Upper lobe of left lung (tissue), 6 donors: ENCODE measurements at regions not wholly inside any gene's neighbourhood (a gene's known extent, or its start where the extent isn't known, plus 50 kb on each side); places are given as distances from the start of the nearest gene placed in this dataset.

ENCODE experiments used
- ATAC-seq, 2 donors: fragments of 200-7000 bp; cut with Tn5 transposase; one replicate each; pipeline ENCODE4 v1.9.1; 2022; ENCODE audit warnings: mild to moderate bottlenecking in 2 of 2, moderate library complexity in 2 of 2; ENCODE audit not compliant: low FRiP score in 2 of 2
- DNase-seq, 2 donors: peaks; one replicate each; pipeline ENCODE4 v3.0.0-alpha.2; 2019 to 2020
- H3K27ac ChIP-seq, 4 donors: fragments of 200-600 bp; sonication (generic); one replicate each; pipeline ENCODE4 v1.5.1; 2016 to 2019
- H3K27me3 ChIP-seq, 4 donors: fragments of 200-600 bp; sonication (generic); one replicate each; pipeline ENCODE4 v1.5.1; 2017 to 2019
- H3K36me3 ChIP-seq, 4 donors: fragments of 200-600 bp; sonication (generic); one replicate each; pipeline ENCODE4 v1.5.1; 2016 to 2019
- H3K4me1 ChIP-seq, 4 donors: fragments of 200-600 bp; sonication (generic); one replicate each; pipeline ENCODE4 v1.5.1; 2018 to 2019
- H3K4me3 ChIP-seq, 4 donors: fragments of 200-600 bp; sonication (generic); one replicate each; pipeline ENCODE4 v1.5.1; 2017 to 2019; ENCODE audit warnings: mild to moderate bottlenecking in 2 of 4, moderate library complexity in 1 of 4
- H3K9me3 ChIP-seq, 4 donors: fragments of 200-600 bp; sonication (generic); one replicate each; pipeline ENCODE4 v1.5.1; 2018 to 2019
- CTCF ChIP-seq, 6 experiments: fragments of 450-650 bp in 4 of 6; fragments of 200-600 bp in 2 of 6; sonication (generic) in 2 of 6; IDR thresholded peaks; one replicate each; pipeline ENCODE4 v1.5.1; 2016 to 2019; ENCODE audit warnings: antibody characterized with exemption in 6 of 6
- EP300 ChIP-seq, 4 donors: sonication (generic); formaldehyde crosslinking; IDR thresholded peaks; one replicate each; pipeline ENCODE4 v1.5.1; 2017; ENCODE audit warnings: antibody characterized with exemption in 4 of 4, control low read depth in 2 of 4
- POLR2A ChIP-seq, 4 donors: fragments of 450-650 bp; IDR thresholded peaks; one replicate each; pipeline ENCODE4 v1.5.1; 2016 to 2017; ENCODE audit warnings: antibody characterized with exemption in 4 of 4, mild to moderate bottlenecking in 2 of 4
- POLR2AphosphoS5 ChIP-seq, 2 donors: sonication (generic); formaldehyde crosslinking; IDR thresholded peaks; one replicate each; pipeline ENCODE4 v1.5.1; 2017; ENCODE audit warnings: antibody characterized with exemption in 2 of 2
- WGBS, 2 donors: methylation state at CpG; one replicate each; pipeline ENCODE4 v1.1.5; 2017 to 2018; 5-methylcytosine and 5-hydroxymethylcytosine counted together
- donor health status: DM: no; HTN: no; CAD: no; lungs with moderate emphysema.
- donor health status: DM: no; HTN: yes; CAD: no; lungs with severe emphysema.

DNA sequence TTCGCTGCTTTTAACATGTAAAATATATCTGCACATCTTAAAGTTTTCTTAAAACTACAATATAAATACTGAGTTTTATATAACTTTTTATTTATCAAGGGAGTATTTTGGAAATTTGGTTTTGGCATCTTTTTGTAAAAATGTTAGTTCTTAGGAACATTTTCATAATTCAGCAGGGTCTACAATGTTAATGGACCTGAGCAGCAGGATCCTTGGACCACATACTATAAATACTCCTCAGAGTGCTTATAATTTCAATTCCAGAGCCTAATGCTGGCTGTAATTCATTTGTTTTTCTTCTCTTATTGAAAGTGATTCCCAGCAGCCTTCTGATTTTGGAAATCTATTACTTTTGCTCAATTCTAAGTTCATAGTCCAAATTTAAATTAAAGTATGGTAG lies 1216.2 kb downstream of the MAT2B start:
- Histone ChIP-seq H3K27me3 (no peaks in the 10 kb centered on the region), H3K4me1 (no peaks in the 10 kb centered on the region), H3K27ac (no peak overlapping the region), H3K36me3 (no peaks in the 10 kb centered on the region), H3K9me3 (no peaks in the 10 kb centered on the region), H3K4me3 (no peak overlapping the region)
- TF ChIP-seq POLR2AphosphoS5 (IDR thresholded peaks at IDR 0.05) (no peak), CTCF (IDR thresholded peaks at IDR 0.05) (no peak), POLR2A (IDR thresholded peaks at IDR 0.05) (no peak), EP300 (IDR thresholded peaks at IDR 0.05) (no peak)
- DNase-seq, result no peak
- WGBS, 2 donors, result 69 to 88% methylated on average over 1 of the region's 1 CpG
- ATAC-seq, result no peak

DNA sequence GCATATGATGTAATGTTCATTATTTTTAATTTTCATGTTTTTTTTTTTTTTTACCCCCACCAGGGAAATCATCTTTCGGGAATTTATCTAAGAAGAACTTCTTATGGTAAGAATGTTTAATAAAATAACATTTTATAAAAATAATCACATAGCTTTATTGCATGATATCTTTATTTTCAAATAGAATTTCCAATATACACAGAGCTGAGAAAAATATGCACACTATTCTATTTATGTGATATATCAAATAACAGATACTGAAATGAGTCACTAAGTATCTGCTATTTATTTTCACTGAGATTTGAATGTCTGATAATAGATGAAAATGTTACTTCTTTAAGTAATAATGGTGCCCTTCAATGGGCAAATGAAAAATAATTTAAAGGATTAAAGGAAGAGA lies 1217.3 kb downstream of the MAT2B start:
- no peaks in the 10 kb centered on the region for H3K9me3 ChIP-seq
- no peak for TF ChIP-seq EP300 (IDR thresholded peaks at IDR 0.05)
- TF ChIP-seq POLR2AphosphoS5 (IDR thresholded peaks at IDR 0.05), result no peak
- TF ChIP-seq CTCF (IDR thresholded peaks at IDR 0.05), result no peak
- no peak for TF ChIP-seq POLR2A (IDR thresholded peaks at IDR 0.05)
- no peak overlapping the region for H3K4me3 ChIP-seq
- H3K4me1 ChIP-seq, result no peaks in the 10 kb centered on the region
- DNase-seq, result no peak
- no peak overlapping the region for H3K27ac ChIP-seq
- no peaks in the 10 kb centered on the region for H3K27me3 ChIP-seq
- ATAC-seq, result no peak
- H3K36me3 ChIP-seq, result no peaks in the 10 kb centered on the region
- 65 to 90% methylated on average over 1 of the region's 1 CpG for WGBS, 2 donors

GRCh38 chr5:164727012-164727411 lies 1221.6 kb downstream of the MAT2B start:
- H3K4me1 ChIP-seq, result no peaks in the 10 kb centered on the region
- ATAC-seq (no peak), DNase-seq (no peak)
- H3K36me3 ChIP-seq, result no peaks in the 10 kb centered on the region
- no peak overlapping the region for H3K4me3 ChIP-seq
- H3K27me3 ChIP-seq, result no peaks in the 10 kb centered on the region
- no peak overlapping the region for H3K27ac ChIP-seq
- 86 to 89% methylated on average over 2 of the region's 2 CpGs for WGBS, 2 donors
- H3K9me3 ChIP-seq, result no peaks in the 10 kb centered on the region
- TF ChIP-seq EP300 (IDR thresholded peaks at IDR 0.05), result no peak
- TF ChIP-seq POLR2AphosphoS5 (IDR thresholded peaks at IDR 0.05), result no peak
- TF ChIP-seq CTCF (IDR thresholded peaks at IDR 0.05), result no peak
- no peak for TF ChIP-seq POLR2A (IDR thresholded peaks at IDR 0.05)

- Histone ChIP-seq H3K27me3 (no peaks in the 10 kb centered on the region), H3K27ac (no peak overlapping the region), H3K4me3 (no peak overlapping the region), H3K36me3 (no peaks in the 10 kb centered on the region), H3K9me3 (no peaks in the 10 kb centered on the region), H3K4me1 (no peaks in the 10 kb centered on the region)
- no peak for ATAC-seq
- 89 to 95% methylated on average over 3 of the region's 3 CpGs for WGBS, 2 donors
- no peak for TF ChIP-seq POLR2A (IDR thresholded peaks at IDR 0.05)
- TF ChIP-seq EP300 (IDR thresholded peaks at IDR 0.05), result no peak
- no peak for TF ChIP-seq POLR2AphosphoS5 (IDR thresholded peaks at IDR 0.05)
- TF ChIP-seq CTCF (IDR thresholded peaks at IDR 0.05), result no peak
- DNase-seq, result no peak
Measured at GRCh38 chr5:164728733-164729132, 1223.3 kb downstream of the MAT2B start.

- Histone ChIP-seq H3K9me3 (no peaks in the 10 kb centered on the region), H3K4me3 (no peak overlapping the region), H3K4me1 (no peaks in the 10 kb centered on the region), H3K27ac (no peak overlapping the region), H3K27me3 (no peaks in the 10 kb centered on the region), H3K36me3 (no peaks in the 10 kb centered on the region)
- TF ChIP-seq POLR2AphosphoS5 (IDR thresholded peaks at IDR 0.05) (no peak), CTCF (IDR thresholded peaks at IDR 0.05) (no peak), POLR2A (IDR thresholded peaks at IDR 0.05) (no peak), EP300 (IDR thresholded peaks at IDR 0.05) (no peak)
- DNase-seq (no peak), ATAC-seq (no peak)
Measured at GRCh38 chr5:164735334-164735733, 1229.9 kb downstream of the MAT2B start.
